ENCODE measurements at regions not wholly inside any gene's neighbourhood (a gene's known extent, or its start where the extent isn't known, plus 50 kb on each side); places are given as distances from the start of the nearest gene placed in this dataset.

GRCh38 chr6:43865932-43866645 is 96.1 kb downstream of the VEGFA start:
- Mint-ChIP-seq H3K4me1 (ENCODE audit: low read depth) (peaks cover 6% of the 10 kb centered on the region), H3K27me3 (peaks cover 40% of the 10 kb centered on the region)

GRCh38 chr6:43865086-43865485 is 95.1 kb downstream of the VEGFA start:
- intact Hi-C loops (cut with micrococcal nuclease), result no loop called here
- Mint-ChIP-seq H3K36me3 (ENCODE audit: low read depth) (no peaks in the 10 kb centered on the region), H3K27ac (no peak overlapping the region), H3K4me3 (no peak overlapping the region), H3K27me3 (peaks cover 38% of the 10 kb centered on the region), H3K4me1 (ENCODE audit: low read depth) (peaks cover 6% of the 10 kb centered on the region), H3K9me3 (no peaks in the 10 kb centered on the region)

More at GRCh38 chr6:43865932-43866645, 96.1 kb downstream of the VEGFA start:
- Mint-ChIP-seq H3K36me3 (ENCODE audit: low read depth) (no peaks in the 10 kb centered on the region), H3K9me3 (no peaks in the 10 kb centered on the region), H3K4me3 (no peak overlapping the region), H3K27ac (no peak overlapping the region)
- intact Hi-C loops (cut with micrococcal nuclease), result no loop called here

GRCh38 chr6:43862925-43863324 is 92.9 kb downstream of the VEGFA start:
- Mint-ChIP-seq H3K36me3 (ENCODE audit: low read depth) (no peaks in the 10 kb centered on the region), H3K27me3 (peaks cover 47% of the 10 kb centered on the region), H3K4me3 (no peak overlapping the region), H3K4me1 (ENCODE audit: low read depth) (peaks cover 6% of the 10 kb centered on the region), H3K27ac (no peak overlapping the region), H3K9me3 (no peaks in the 10 kb centered on the region)
- intact Hi-C loops (cut with micrococcal nuclease), result no loop called here

- Mint-ChIP-seq H3K4me3 (no peak overlapping the region), H3K27ac (no peak overlapping the region), H3K36me3 (ENCODE audit: low read depth) (no peaks in the 10 kb centered on the region), H3K9me3 (no peaks in the 10 kb centered on the region), H3K27me3 (peaks cover 48% of the 10 kb centered on the region), H3K4me1 (ENCODE audit: low read depth) (peaks cover 10% of the 10 kb centered on the region)
- intact Hi-C loops (cut with micrococcal nuclease), result no loop called here
These were observed 91.3 kb downstream of the VEGFA start for GRCh38 chr6:43861212-43861894.

- Mint-ChIP-seq H3K9me3 (no peaks in the 10 kb centered on the region), H3K36me3 (ENCODE audit: low read depth) (no peaks in the 10 kb centered on the region), H3K4me1 (ENCODE audit: low read depth) (peaks cover 16% of the 10 kb centered on the region), H3K4me3 (no peak overlapping the region), H3K27ac (no peak overlapping the region), H3K27me3 (peaks cover 43% of the 10 kb centered on the region)
- intact Hi-C loops (cut with micrococcal nuclease), result no loop called here
These were observed 90.3 kb downstream of the VEGFA start for GRCh38 chr6:43860285-43860684.

- Mint-ChIP-seq H3K27ac (no peak overlapping the region), H3K36me3 (ENCODE audit: low read depth) (no peaks in the 10 kb centered on the region), H3K4me1 (ENCODE audit: low read depth) (peaks cover 19% of the 10 kb centered on the region), H3K27me3 (peaks cover 38% of the 10 kb centered on the region), H3K9me3 (no peaks in the 10 kb centered on the region), H3K4me3 (no peak overlapping the region)
- intact Hi-C loops (cut with micrococcal nuclease), result no loop called here
These were observed 89.2 kb downstream of the VEGFA start for GRCh38 chr6:43859213-43859612.

- Mint-ChIP-seq H3K4me3 (no peak overlapping the region), H3K9me3 (no peaks in the 10 kb centered on the region), H3K36me3 (ENCODE audit: low read depth) (no peaks in the 10 kb centered on the region), H3K27ac (no peak overlapping the region), H3K27me3 (peaks cover 34% of the 10 kb centered on the region), H3K4me1 (ENCODE audit: low read depth) (peaks cover 19% of the 10 kb centered on the region)
- intact Hi-C loops (cut with micrococcal nuclease), result no loop called here
These were observed 88.4 kb downstream of the VEGFA start for GRCh38 chr6:43858161-43859153.

- Mint-ChIP-seq H3K4me3 (no peak overlapping the region), H3K27ac (no peak overlapping the region), H3K36me3 (ENCODE audit: low read depth) (no peaks in the 10 kb centered on the region), H3K9me3 (no peaks in the 10 kb centered on the region), H3K27me3 (peaks cover 26% of the 10 kb centered on the region), H3K4me1 (ENCODE audit: low read depth) (peaks cover 13% of the 10 kb centered on the region)
- intact Hi-C loops (cut with micrococcal nuclease), result loop anchor here (2.0 kb wide), 1 partner anchor 95 kb away; no protein-coding TSS in a partner anchor
These were observed 86.2 kb downstream of the VEGFA start for GRCh38 chr6:43856005-43856765.

GRCh38 chr6:43855247-43855646 is 85.2 kb downstream of the VEGFA start:
- no peaks in the 10 kb centered on the region for H3K9me3 Mint-ChIP-seq
- intact Hi-C loops (cut with micrococcal nuclease), result no loop called here
- H3K27me3 Mint-ChIP-seq, result peaks cover 30% of the 10 kb centered on the region

GRCh38 chr6:43853066-43853650 is 83.1 kb downstream of the VEGFA start:
- H3K27ac Mint-ChIP-seq, result no peak overlapping the region
- peaks cover 26% of the 10 kb centered on the region for H3K4me1 Mint-ChIP-seq (ENCODE audit: low read depth)
- H3K4me3 Mint-ChIP-seq, result no peak overlapping the region
- no peaks in the 10 kb centered on the region for H3K36me3 Mint-ChIP-seq (ENCODE audit: low read depth)
- intact Hi-C loops (cut with micrococcal nuclease), result no loop called here
- no peaks in the 10 kb centered on the region for H3K9me3 Mint-ChIP-seq
- peaks cover 22% of the 10 kb centered on the region for H3K27me3 Mint-ChIP-seq

More at GRCh38 chr6:43855247-43855646, 85.2 kb downstream of the VEGFA start:
- H3K36me3 Mint-ChIP-seq (ENCODE audit: low read depth), result no peaks in the 10 kb centered on the region
- H3K4me1 Mint-ChIP-seq (ENCODE audit: low read depth), result peaks cover 13% of the 10 kb centered on the region
- H3K27ac Mint-ChIP-seq, result no peak overlapping the region
- no peak overlapping the region for H3K4me3 Mint-ChIP-seq

- Mint-ChIP-seq H3K36me3 (ENCODE audit: low read depth) (no peaks in the 10 kb centered on the region), H3K27me3 (peaks cover 26% of the 10 kb centered on the region), H3K4me3 (no peak overlapping the region), H3K27ac (peak overlapping the region; percentile 29), H3K4me1 (ENCODE audit: low read depth) (peaks cover 33% of the 10 kb centered on the region), H3K9me3 (no peaks in the 10 kb centered on the region)
- intact Hi-C loops (cut with micrococcal nuclease), result no loop called here
These were observed 82.4 kb downstream of the VEGFA start for GRCh38 chr6:43852350-43852864.

GRCh38 chr6:43851204-43851865 is 81.3 kb downstream of the VEGFA start:
- Mint-ChIP-seq H3K27ac (no peak overlapping the region), H3K9me3 (no peaks in the 10 kb centered on the region), H3K27me3 (peaks cover 28% of the 10 kb centered on the region), H3K4me1 (ENCODE audit: low read depth) (peaks cover 29% of the 10 kb centered on the region), H3K4me3 (no peak overlapping the region), H3K36me3 (ENCODE audit: low read depth) (no peaks in the 10 kb centered on the region)
- intact Hi-C loops (cut with micrococcal nuclease), result no loop called here

All from dendritic cell treated with granulocyte-macrophage colony-stimulating factor and Interleukin-4, amounts not matched to agents 40 ng/mL and 50 ng/mL, for 4 days (primary cell).